GM19397 (cell line): ENCODE measurements at regions not wholly inside any gene's neighbourhood (a gene's known extent, or its start where the extent isn't known, plus 50 kb on each side); places are given as distances from the start of the nearest gene placed in this dataset.

Experiments
- ATAC-seq: cut with Tn5 transposase; IDR thresholded peaks from one replicate; pipeline ENCODE4 v1.9.1; 2021; ENCODE audit warnings: mild to moderate bottlenecking, moderate library complexity; ENCODE audit not compliant: unreplicated experiment

GRCh38 chr5:56520986-56521730 lies 288.0 kb upstream of the ANKRD55 start:
- ATAC-seq = no peak

GRCh38 chr5:56518820-56519219 lies 285.7 kb upstream of the ANKRD55 start:
- ATAC-seq = no peak

GRCh38 chr5:56517011-56517416 lies 283.9 kb upstream of the ANKRD55 start:
- ATAC-seq = no peak

- ATAC-seq = no peak
Observed at GRCh38 chr5:56516441-56516840, 283.3 kb upstream of the ANKRD55 start.

- no peak for ATAC-seq
Observed at GRCh38 chr5:56516035-56516434, 282.9 kb upstream of the ANKRD55 start.

GRCh38 chr5:56515011-56515410 lies 281.9 kb upstream of the ANKRD55 start:
- no peak for ATAC-seq

GRCh38 chr5:56514245-56514644 lies 281.1 kb upstream of the ANKRD55 start:
- ATAC-seq = no peak

GRCh38 chr5:56513141-56513540 lies 280.0 kb upstream of the ANKRD55 start:
- no peak for ATAC-seq

- ATAC-seq = no peak
Observed at GRCh38 chr5:56512313-56512996, 279.3 kb upstream of the ANKRD55 start.

GRCh38 chr5:56511326-56511841 lies 278.3 kb upstream of the ANKRD55 start:
- ATAC-seq = no peak

- ATAC-seq = no peak
Observed at GRCh38 chr5:56508249-56508648, 275.1 kb upstream of the ANKRD55 start.

- ATAC-seq = no peak
Observed at GRCh38 chr5:56507351-56507930, 274.3 kb upstream of the ANKRD55 start.

GRCh38 chr5:56506211-56506965 lies 273.3 kb upstream of the ANKRD55 start:
- no peak for ATAC-seq

GRCh38 chr5:56503929-56504328 lies 270.8 kb upstream of the ANKRD55 start:
- no peak for ATAC-seq

GRCh38 chr5:56501781-56502557 lies 268.8 kb upstream of the ANKRD55 start:
- no peak for ATAC-seq

GRCh38 chr5:56499901-56500300 lies 266.8 kb upstream of the ANKRD55 start:
- ATAC-seq = no peak

GRCh38 chr5:56499491-56499890 lies 266.4 kb upstream of the ANKRD55 start:
- ATAC-seq = no peak

- no peak for ATAC-seq
Observed at GRCh38 chr5:56498759-56499395, 265.7 kb upstream of the ANKRD55 start.

- ATAC-seq = no peak
Observed at GRCh38 chr5:56496581-56497063, 263.5 kb upstream of the ANKRD55 start.

- ATAC-seq = no peak
Observed at GRCh38 chr5:56494300-56494731, 261.2 kb upstream of the ANKRD55 start.
